HFFc6 (cell line): ENCODE measurements at regions not wholly inside any gene's neighbourhood (a gene's known extent, or its start where the extent isn't known, plus 50 kb on each side); places are given as distances from the start of the nearest gene placed in this dataset.
"Not testable (repeated sequence)": the region's sequence is repeated elsewhere in the genome, so short reads cannot be mapped to it uniquely, and the experiment has no call there.

Experiments used
- DNase-seq: peaks from one replicate; pipeline ENCODE4 v3.0.0-alpha.2; 2018
- H3K27ac Mint-ChIP-seq: 2 replicates; pipeline ENCODE4 v1.8.0; 2020; ENCODE audit warnings: mild to moderate bottlenecking, mixed read lengths
- H3K27me3 Mint-ChIP-seq: 2 replicates; pipeline ENCODE4 v1.8.0; 2021; ENCODE audit warnings: mild to moderate bottlenecking, moderate library complexity, mixed read lengths; ENCODE audit not compliant: insufficient read depth
- H3K36me3 Mint-ChIP-seq: 2 replicates; pipeline ENCODE4 v1.8.0; 2021; ENCODE audit warnings: low read depth, mixed read lengths
- H3K4me1 Mint-ChIP-seq: 2 replicates; pipeline ENCODE4 v1.8.0; 2020; ENCODE audit warnings: low read depth, mixed read lengths
- H3K4me3 Mint-ChIP-seq: 2 replicates; pipeline ENCODE4 v1.8.0; 2020; ENCODE audit warnings: mild to moderate bottlenecking, moderate library complexity, mixed read lengths
- H3K9me3 Mint-ChIP-seq: 2 replicates; pipeline ENCODE4 v1.8.0; 2020; ENCODE audit warnings: mild to moderate bottlenecking, mixed read lengths
- TF ChIP-seq, protein P1 (sequence below): fragments of 200-600 bp; sonication (generic); IDR thresholded peaks from 2 replicates; pipeline ENCODE4 v1.5.0; 2021; ENCODE audit warnings: antibody characterized with exemption, mild to moderate bottlenecking

DNA sequence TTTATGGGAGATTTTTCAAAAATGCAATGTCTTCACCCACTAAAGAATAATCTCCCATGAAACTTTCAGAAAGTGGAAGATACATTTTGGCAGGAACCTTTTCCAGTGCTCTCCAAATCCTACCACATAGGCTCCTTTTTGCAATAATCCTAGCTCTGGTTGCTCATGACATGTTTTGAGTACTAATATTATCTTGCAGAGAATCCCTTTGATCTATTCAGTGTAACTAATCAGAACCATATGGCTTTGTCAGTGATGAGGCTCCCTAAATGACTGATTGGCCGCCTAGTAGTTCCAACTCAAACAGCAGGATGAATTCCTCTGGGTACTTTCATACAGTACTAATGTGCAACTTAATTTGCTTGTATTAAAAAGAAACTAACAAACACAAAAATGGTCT is 544.0 kb upstream of the FAM98A start:
- no peak overlapping the region for H3K27ac Mint-ChIP-seq
- H3K27me3 Mint-ChIP-seq: no peaks in the 10 kb centered on the region; the same call in 1 of the 2 replicates
- no peaks in the 10 kb centered on the region for H3K36me3 Mint-ChIP-seq
- DNase-seq: no peak
- TF ChIP-seq, protein P1, sequence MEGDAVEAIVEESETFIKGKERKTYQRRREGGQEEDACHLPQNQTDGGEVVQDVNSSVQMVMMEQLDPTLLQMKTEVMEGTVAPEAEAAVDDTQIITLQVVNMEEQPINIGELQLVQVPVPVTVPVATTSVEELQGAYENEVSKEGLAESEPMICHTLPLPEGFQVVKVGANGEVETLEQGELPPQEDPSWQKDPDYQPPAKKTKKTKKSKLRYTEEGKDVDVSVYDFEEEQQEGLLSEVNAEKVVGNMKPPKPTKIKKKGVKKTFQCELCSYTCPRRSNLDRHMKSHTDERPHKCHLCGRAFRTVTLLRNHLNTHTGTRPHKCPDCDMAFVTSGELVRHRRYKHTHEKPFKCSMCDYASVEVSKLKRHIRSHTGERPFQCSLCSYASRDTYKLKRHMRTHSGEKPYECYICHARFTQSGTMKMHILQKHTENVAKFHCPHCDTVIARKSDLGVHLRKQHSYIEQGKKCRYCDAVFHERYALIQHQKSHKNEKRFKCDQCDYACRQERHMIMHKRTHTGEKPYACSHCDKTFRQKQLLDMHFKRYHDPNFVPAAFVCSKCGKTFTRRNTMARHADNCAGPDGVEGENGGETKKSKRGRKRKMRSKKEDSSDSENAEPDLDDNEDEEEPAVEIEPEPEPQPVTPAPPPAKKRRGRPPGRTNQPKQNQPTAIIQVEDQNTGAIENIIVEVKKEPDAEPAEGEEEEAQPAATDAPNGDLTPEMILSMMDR: no peak
- H3K4me1 Mint-ChIP-seq: no peaks in the 10 kb centered on the region
- H3K4me3 Mint-ChIP-seq: no peak overlapping the region
- peaks cover 23% of the 10 kb centered on the region for H3K9me3 Mint-ChIP-seq

DNA sequence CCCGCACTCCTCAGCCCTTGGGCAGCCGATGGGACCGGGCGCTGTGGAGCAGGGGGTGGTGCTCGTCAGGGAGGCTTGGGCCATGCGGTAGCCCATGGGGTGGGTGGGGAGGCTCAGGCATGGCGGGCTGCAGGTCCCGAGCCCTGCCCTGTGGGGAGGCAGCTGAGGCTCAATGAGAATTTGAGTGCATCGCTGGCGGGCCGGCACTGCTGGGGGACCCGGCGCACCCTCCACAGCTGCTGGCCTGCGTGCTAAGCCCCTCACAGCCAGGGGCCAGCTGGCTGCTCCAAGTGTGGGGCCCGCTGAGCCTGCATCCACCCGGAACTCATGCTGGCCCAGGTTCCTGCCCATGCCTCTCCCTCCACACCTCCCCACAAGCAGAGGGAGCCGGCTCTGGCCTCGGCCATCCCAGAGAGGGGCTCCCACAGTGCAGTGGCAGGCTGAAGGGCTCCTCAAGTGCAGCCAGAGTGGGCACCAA is 543.5 kb upstream of the FAM98A start:
- H3K27ac Mint-ChIP-seq, H3K27me3 Mint-ChIP-seq, H3K4me1 Mint-ChIP-seq, DNase-seq, H3K4me3 Mint-ChIP-seq, H3K36me3 Mint-ChIP-seq: not testable (repeated sequence)
- H3K9me3 Mint-ChIP-seq: peaks cover 27% of the 10 kb centered on the region

DNA sequence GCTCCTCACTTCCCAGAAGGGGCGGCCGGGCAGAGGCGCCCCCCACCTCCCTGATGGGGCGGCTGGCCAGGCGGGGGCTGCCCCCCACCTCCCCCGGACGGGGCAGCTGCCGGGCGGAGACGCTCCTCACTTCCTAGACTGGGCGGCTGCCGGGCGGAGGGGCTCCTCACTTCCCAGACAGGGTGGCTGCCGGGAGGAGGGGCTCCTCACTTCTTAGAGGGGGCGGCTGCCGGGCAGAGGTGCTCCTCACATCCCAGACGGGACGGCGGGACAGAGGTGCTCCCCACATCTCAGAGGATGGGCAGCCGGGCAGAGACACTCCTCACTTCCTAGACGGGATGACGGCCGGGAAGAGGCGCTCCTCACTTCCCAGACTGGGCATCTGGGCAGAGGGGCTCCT is 534.0 kb upstream of the FAM98A start:
- not testable (repeated sequence) for H3K4me1 Mint-ChIP-seq, H3K27ac Mint-ChIP-seq, H3K36me3 Mint-ChIP-seq, H3K9me3 Mint-ChIP-seq, H3K27me3 Mint-ChIP-seq, H3K4me3 Mint-ChIP-seq, DNase-seq

DNA sequence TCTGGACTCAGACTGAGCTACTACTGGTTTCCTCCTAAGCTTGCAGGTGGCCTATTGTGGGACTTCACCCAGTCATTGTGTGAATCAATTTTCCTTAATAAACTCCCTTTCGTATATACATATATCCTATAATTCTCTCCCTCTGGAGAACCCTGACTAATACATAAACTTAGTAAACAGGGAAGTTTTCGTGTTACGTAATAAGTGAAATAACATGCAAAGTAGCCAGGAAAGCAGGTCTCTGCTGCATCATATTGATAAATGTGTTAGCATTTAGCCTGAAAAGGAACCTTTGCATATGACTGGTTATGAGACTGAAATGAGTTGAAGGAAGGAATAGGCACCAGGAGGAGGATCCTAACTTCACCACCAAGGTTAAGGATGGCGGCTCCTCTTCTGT is 527.2 kb upstream of the FAM98A start:
- peaks cover 4% of the 10 kb centered on the region; the same call in 1 of the 2 replicates for H3K9me3 Mint-ChIP-seq
- H3K36me3 Mint-ChIP-seq: no peaks in the 10 kb centered on the region
- TF ChIP-seq, protein P1: no peak
- no peaks in the 10 kb centered on the region for H3K4me1 Mint-ChIP-seq
- no peak for DNase-seq
- no peak overlapping the region for H3K4me3 Mint-ChIP-seq
- no peak overlapping the region for H3K27ac Mint-ChIP-seq
- 0 out of 2 replicates have a peak, but pooled peaks cover 1% of the 10 kb centered on the region for H3K27me3 Mint-ChIP-seq

DNA sequence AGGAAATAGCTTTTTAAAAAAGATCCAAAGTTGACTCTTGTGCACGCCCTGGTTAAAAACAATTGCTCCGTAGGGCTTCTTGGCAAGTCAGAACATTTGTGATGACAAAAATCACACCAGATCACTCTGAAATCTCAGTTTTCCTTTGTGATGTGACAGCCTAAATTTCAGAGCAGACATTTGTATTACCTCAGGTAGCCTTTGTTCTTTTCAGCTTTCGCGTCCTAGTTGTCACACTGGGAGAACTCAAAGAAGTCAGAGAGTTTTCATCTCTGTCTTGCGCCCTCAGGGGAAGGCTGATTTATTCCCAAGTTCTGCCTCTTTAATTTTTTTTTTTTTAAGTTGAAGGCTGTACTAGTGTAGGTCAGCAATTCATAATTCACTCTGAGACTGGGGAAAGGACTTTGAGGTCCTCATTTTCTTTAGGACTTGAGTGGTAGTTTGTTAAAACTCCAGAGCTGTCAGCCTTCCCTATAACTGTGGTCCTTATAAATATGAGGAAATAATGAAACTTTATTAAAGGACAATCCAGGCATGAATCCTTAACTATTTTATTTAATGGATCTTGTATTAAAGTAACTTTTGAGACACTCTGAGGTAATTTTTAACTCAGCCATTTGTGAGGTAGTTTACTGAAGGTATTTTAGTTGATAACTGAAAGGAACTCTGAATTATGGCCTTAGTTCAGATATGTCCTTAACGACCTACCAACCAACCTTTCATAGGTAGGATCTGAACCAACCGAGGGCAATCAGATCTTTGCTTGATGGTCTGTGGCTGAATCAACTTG is 525.1 kb upstream of the FAM98A start:
- Mint-ChIP-seq H3K36me3 (no peaks in the 10 kb centered on the region), H3K4me3 (no peak overlapping the region), H3K27ac (no peak overlapping the region), H3K27me3 (0 out of 2 replicates have a peak, but pooled peaks cover 1% of the 10 kb centered on the region), H3K9me3 (peaks cover 4% of the 10 kb centered on the region; the same call in 1 of the 2 replicates), H3K4me1 (no peaks in the 10 kb centered on the region)
- no peak for DNase-seq
- TF ChIP-seq, protein P1: no peak

DNA sequence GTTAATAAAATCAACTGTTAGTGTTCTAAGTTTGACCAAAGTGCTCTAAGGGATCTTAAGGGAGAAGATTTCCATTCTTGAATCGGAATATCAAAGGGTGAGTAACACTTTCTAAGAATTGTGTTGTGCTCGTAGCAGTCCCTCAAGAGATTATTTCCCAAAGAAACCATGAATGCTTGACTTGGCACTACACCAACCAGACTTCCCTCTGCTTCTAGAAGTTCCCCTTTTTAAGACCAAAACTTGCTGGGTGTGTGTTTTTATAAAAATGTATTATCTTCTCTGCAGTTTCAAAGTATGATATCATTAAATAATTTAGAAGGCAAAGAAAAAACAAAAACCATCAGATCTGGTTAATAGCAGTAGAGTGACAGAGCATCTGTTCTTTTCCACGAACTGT is 522.0 kb upstream of the FAM98A start:
- TF ChIP-seq, protein P1: no peak
- DNase-seq: no peak
- Mint-ChIP-seq H3K36me3 (no peaks in the 10 kb centered on the region), H3K4me1 (no peaks in the 10 kb centered on the region), H3K27ac (no peak overlapping the region), H3K4me3 (no peak overlapping the region), H3K27me3 (0 out of 2 replicates have a peak, but pooled peaks cover 1% of the 10 kb centered on the region), H3K9me3 (no peaks in the 10 kb centered on the region)
